ENCODE measurements at regions not wholly inside any gene's neighbourhood (a gene's known extent, or its start where the extent isn't known, plus 50 kb on each side); places are given as distances from the start of the nearest gene placed in this dataset.
A peak's percentile ranks its signal among the peaks of the same experiment; 100 is the strongest.
"Not testable (repeated sequence)": the region's sequence is repeated elsewhere in the genome, so short reads cannot be mapped to it uniquely, and the experiment has no call there.

- no peak for DNase-seq (ENCODE audit: low read depth)
Observed at GRCh38 chr20:53872561-53873229, 197.7 kb downstream of the BCAS1 start.

- DNase-seq (ENCODE audit: low read depth) = no peak
Observed at GRCh38 chr20:53872081-53872541, 198.3 kb downstream of the BCAS1 start.

- no peak for DNase-seq (ENCODE audit: low read depth)
Observed at GRCh38 chr20:53871541-53871940, 198.9 kb downstream of the BCAS1 start.

GRCh38 chr20:53870426-53871315 is 199.7 kb downstream of the BCAS1 start:
- DNase-seq (ENCODE audit: low read depth) = no peak

- no peak for DNase-seq (ENCODE audit: low read depth)
Observed at GRCh38 chr20:53869466-53870258, 200.7 kb downstream of the BCAS1 start.

GRCh38 chr20:53867741-53868351 is 202.5 kb downstream of the BCAS1 start:
- no peak for DNase-seq (ENCODE audit: low read depth)

- no peak for DNase-seq (ENCODE audit: low read depth)
Observed at GRCh38 chr20:53866794-53867740, 203.3 kb downstream of the BCAS1 start.

GRCh38 chr20:53865901-53866793 is 204.2 kb downstream of the BCAS1 start:
- DNase-seq (ENCODE audit: low read depth) = peak; percentile 62

- not testable (repeated sequence) for DNase-seq (ENCODE audit: low read depth)
Observed at GRCh38 chr20:53864765-53865683, 205.4 kb downstream of the BCAS1 start.

GRCh38 chr20:53863923-53864641 is 206.3 kb downstream of the BCAS1 start:
- not testable (repeated sequence) for DNase-seq (ENCODE audit: low read depth)

- DNase-seq (ENCODE audit: low read depth) = not testable (repeated sequence)
Observed at GRCh38 chr20:53863535-53863922, 206.9 kb downstream of the BCAS1 start.

GRCh38 chr20:53863039-53863438 is 207.4 kb downstream of the BCAS1 start:
- DNase-seq (ENCODE audit: low read depth) = not testable (repeated sequence)

- not testable (repeated sequence) for DNase-seq (ENCODE audit: low read depth)
Observed at GRCh38 chr20:53862490-53862889, 207.9 kb downstream of the BCAS1 start.

GRCh38 chr20:53862136-53862397 is 208.3 kb downstream of the BCAS1 start:
- DNase-seq (ENCODE audit: low read depth) = not testable (repeated sequence)

GRCh38 chr20:53859684-53860083 is 210.7 kb downstream of the BCAS1 start:
- DNase-seq (ENCODE audit: low read depth) = peak; percentile 71

GRCh38 chr20:53859009-53859408 is 211.4 kb downstream of the BCAS1 start:
- DNase-seq (ENCODE audit: low read depth) = not testable (repeated sequence)

- not testable (repeated sequence) for DNase-seq (ENCODE audit: low read depth)
Observed at GRCh38 chr20:53858516-53858915, 211.9 kb downstream of the BCAS1 start.

GRCh38 chr20:53857723-53858236 is 212.6 kb downstream of the BCAS1 start:
- no peak for DNase-seq (ENCODE audit: low read depth)
